Lung (tissue), 11 donors: ENCODE measurements at regions not wholly inside any gene's neighbourhood (a gene's known extent, or its start where the extent isn't known, plus 50 kb on each side); places are given as distances from the start of the nearest gene placed in this dataset.

ENCODE experiments used
- ATAC-seq: fragments of 200-7000 bp; cut with Tn5 transposase; one replicate; pipeline ENCODE4 v1.9.1; 2020; ENCODE audit warnings: moderate number of reproducible peaks; ENCODE audit not compliant: insufficient read depth, low FRiP score
- DNase-seq, 3 donors: peaks; one replicate each; pipeline ENCODE4 v3.0.0-alpha.2; 2013 to 2017
- H3K27ac ChIP-seq, 2 donors: one replicate each; pipeline ENCODE4 v1.5.1; 2013; ENCODE audit warnings: mild to moderate bottlenecking in 2 of 2, moderate library complexity in 2 of 2, control low read depth in 1 of 2, inconsistent platforms in 1 of 2, low read depth in 1 of 2, low read length in 1 of 2
- H3K27me3 ChIP-seq, 3 donors: one replicate each; pipeline ENCODE4 v1.5.1; 2013; ENCODE audit warnings: low read length in 2 of 3; ENCODE audit not compliant: control insufficient read depth in 3 of 3, insufficient read depth in 3 of 3
- H3K36me3 ChIP-seq, 4 donors: one replicate each; pipeline ENCODE4 v1.5.1; 2013; ENCODE audit warnings: low read length in 4 of 4, mild to moderate bottlenecking in 1 of 4, moderate library complexity in 1 of 4; ENCODE audit not compliant: control insufficient read depth in 4 of 4, insufficient read depth in 4 of 4
- H3K4me1 ChIP-seq, 5 donors: one replicate each; pipeline ENCODE4 v1.5.1; 2013; ENCODE audit warnings: low read length in 5 of 5, mild to moderate bottlenecking in 2 of 5, moderate library complexity in 1 of 5; ENCODE audit not compliant: control insufficient read depth in 5 of 5, insufficient read depth in 5 of 5
- H3K4me3 ChIP-seq: one replicate; pipeline ENCODE4 v1.5.1; 2013; ENCODE audit warnings: mild to moderate bottlenecking, control low read depth, moderate library complexity
- H3K9ac ChIP-seq, 2 donors: one replicate each; pipeline ENCODE4 v1.5.1; 2013; ENCODE audit warnings: low read length in 2 of 2, control low read depth in 1 of 2; ENCODE audit not compliant: insufficient read depth in 1 of 2
- H3K9me3 ChIP-seq, 4 donors: one replicate each; pipeline ENCODE4 v1.5.1; 2013; ENCODE audit warnings: low read length in 3 of 4, mild to moderate bottlenecking in 1 of 4, moderate library complexity in 1 of 4; ENCODE audit not compliant: control insufficient read depth in 4 of 4, insufficient read depth in 3 of 4
- WGBS, 2 donors: extraction: QIAGEN DNeasy Blood & Tissue Kit; methylation state at CpG; one replicate each; pipeline ENCODE4 v1.1.7; 2013; 5-methylcytosine and 5-hydroxymethylcytosine counted together
- TF ChIP-seq, protein P1 (sequence below): IDR thresholded peaks from 2 replicates; pipeline ENCODE4 v1.5.1; 2012; ENCODE audit warnings: mild to moderate bottlenecking; ENCODE audit errors: control extremely low read depth, extremely low read depth
- donor health status: control.
- donor health status: control.
- donor health status: Bipolar disorder and iron deficiency.
- donor health status: healthy.
- donor health status: DM: yes; HTN: yes; CAD: no.

DNA sequence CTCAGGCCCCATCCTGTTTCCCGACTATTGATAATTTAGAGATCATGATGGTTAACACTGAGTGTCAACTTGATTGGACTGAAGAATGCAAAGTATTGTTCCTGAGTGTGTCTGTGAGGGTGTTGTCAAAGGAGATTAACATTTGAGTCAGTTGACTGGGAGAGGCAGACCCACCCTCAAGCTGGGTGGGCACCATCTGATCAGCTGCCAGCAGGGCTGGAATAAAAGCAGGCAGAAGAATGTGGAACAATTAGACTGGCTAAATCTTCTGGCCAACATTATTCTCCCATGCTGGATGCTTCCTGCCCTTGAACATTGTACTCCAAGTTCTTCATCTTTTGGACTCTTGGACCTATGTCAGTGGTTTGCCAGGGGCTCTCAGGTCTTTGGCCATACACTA is 1170.0 kb upstream of the CNTN5 start:
- ATAC-seq, result no peak
- H3K9ac ChIP-seq, result no peak overlapping the region
- no peak overlapping the region for H3K4me3 ChIP-seq
- no peaks in the 10 kb centered on the region for H3K27me3 ChIP-seq
- TF ChIP-seq, protein P1, sequence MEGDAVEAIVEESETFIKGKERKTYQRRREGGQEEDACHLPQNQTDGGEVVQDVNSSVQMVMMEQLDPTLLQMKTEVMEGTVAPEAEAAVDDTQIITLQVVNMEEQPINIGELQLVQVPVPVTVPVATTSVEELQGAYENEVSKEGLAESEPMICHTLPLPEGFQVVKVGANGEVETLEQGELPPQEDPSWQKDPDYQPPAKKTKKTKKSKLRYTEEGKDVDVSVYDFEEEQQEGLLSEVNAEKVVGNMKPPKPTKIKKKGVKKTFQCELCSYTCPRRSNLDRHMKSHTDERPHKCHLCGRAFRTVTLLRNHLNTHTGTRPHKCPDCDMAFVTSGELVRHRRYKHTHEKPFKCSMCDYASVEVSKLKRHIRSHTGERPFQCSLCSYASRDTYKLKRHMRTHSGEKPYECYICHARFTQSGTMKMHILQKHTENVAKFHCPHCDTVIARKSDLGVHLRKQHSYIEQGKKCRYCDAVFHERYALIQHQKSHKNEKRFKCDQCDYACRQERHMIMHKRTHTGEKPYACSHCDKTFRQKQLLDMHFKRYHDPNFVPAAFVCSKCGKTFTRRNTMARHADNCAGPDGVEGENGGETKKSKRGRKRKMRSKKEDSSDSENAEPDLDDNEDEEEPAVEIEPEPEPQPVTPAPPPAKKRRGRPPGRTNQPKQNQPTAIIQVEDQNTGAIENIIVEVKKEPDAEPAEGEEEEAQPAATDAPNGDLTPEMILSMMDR, result no peak
- H3K36me3 ChIP-seq, result no peaks in the 10 kb centered on the region
- H3K9me3 ChIP-seq, result no peaks in the 10 kb centered on the region
- no peaks in the 10 kb centered on the region for H3K4me1 ChIP-seq
- WGBS, 2 donors, result 65 to 82% methylated on average over 1 of the region's 1 CpG
- H3K27ac ChIP-seq, result no peak overlapping the region
- no peak for DNase-seq

DNA sequence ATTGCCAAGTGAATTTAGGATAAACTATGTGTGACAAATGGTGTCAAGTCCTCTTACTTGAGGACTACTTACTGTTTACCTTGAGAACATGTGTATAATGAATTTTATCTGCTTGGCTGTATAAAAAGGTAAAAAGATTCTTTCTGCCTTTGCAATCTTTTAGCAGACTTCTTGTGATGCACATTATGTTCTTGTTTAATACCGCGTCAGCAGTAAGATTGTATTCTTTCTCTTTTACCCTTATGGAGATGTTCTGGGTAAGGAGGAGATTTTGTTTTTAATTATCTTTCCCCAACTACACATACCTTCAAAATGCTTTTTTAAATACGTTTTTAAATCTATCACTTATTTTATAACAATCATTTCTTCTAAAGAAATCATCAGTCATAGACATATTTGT is 1166.4 kb upstream of the CNTN5 start:
- WGBS, 2 donors, result 45 to 56% methylated on average over 3 of the region's 3 CpGs

DNA sequence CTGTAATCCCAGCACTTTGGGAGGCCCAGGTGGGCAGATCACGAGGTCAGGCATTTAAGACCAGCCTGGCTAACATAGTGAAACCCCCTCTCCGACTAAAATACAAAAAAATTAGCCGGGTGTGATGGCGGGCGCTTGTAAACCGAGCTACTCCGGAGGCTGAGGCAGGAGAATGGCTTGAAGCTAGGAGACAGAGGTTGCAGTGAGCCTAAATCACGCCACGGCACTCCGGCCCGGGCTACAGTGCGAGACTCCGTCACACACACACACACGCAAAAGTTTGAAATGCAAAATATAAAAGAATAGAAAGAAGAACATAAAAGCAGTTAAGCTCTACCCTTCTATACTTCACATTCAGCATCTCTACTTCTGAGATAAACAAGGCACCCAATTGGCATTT is 1165.9 kb upstream of the CNTN5 start:
- no peak for ATAC-seq
- no peak for DNase-seq
- WGBS, 2 donors, result 86 to 90% methylated on average over 14 of the region's 14 CpGs

More for the DNA sequence above, 1166.4 kb upstream of the CNTN5 start:
- H3K27me3 ChIP-seq, result no peaks in the 10 kb centered on the region
- H3K27ac ChIP-seq, result no peak overlapping the region
- no peak for DNase-seq
- H3K4me1 ChIP-seq, result no peaks in the 10 kb centered on the region
- H3K9ac ChIP-seq, result no peak overlapping the region
- no peaks in the 10 kb centered on the region for H3K36me3 ChIP-seq
- TF ChIP-seq, protein P1, result no peak
- H3K9me3 ChIP-seq, result no peaks in the 10 kb centered on the region
- no peak overlapping the region for H3K4me3 ChIP-seq
- ATAC-seq, result no peak

DNA sequence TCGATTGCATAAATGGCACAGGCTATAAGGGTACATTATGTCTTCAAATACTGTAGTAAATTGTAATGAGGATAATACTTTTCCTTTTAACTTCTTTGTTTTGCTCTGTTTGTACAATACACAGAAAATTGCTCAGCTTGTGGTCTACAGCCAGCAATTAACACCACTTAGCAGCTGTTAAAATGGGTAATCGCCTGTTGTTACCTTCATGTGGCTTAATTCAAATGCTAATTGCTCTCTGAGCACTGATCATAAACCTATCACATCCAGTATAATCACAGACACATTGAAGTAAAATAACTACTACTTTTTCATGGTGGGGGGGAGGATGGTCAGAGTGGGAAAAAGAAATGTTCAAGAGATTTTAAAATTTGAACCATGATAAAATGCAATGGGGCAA is 1164.1 kb upstream of the CNTN5 start:
- 51 to 59% methylated on average over 2 of the region's 2 CpGs for WGBS, 2 donors
- Histone ChIP-seq H3K9ac (no peak overlapping the region), H3K9me3 (no peaks in the 10 kb centered on the region), H3K36me3 (no peaks in the 10 kb centered on the region), H3K4me1 (no peaks in the 10 kb centered on the region), H3K4me3 (no peak overlapping the region), H3K27me3 (no peaks in the 10 kb centered on the region), H3K27ac (no peak overlapping the region)
- TF ChIP-seq, protein P1, result no peak
- DNase-seq, result no peak
- ATAC-seq, result no peak

More for the DNA sequence above, 1165.9 kb upstream of the CNTN5 start:
- TF ChIP-seq, protein P1, result no peak
- Histone ChIP-seq H3K9ac (no peak overlapping the region), H3K27ac (no peak overlapping the region), H3K9me3 (no peaks in the 10 kb centered on the region), H3K4me3 (no peak overlapping the region), H3K36me3 (no peaks in the 10 kb centered on the region), H3K4me1 (no peaks in the 10 kb centered on the region), H3K27me3 (no peaks in the 10 kb centered on the region)
